ENCODE measurements at regions not wholly inside any gene's neighbourhood (a gene's known extent, or its start where the extent isn't known, plus 50 kb on each side); places are given as distances from the start of the nearest gene placed in this dataset.

- H2AK5ac ChIP-seq (ENCODE audit: insufficient read length, low read length): no peak overlapping the region
- Mint-ChIP-seq H3K4me1 (peaks cover 3 to 4% of the 10 kb centered on the region in 2 experiments; a peak in 2 of 4 replicates), H3K9me3 (no peaks in the 10 kb centered on the region), H3K27ac (no peak overlapping the region; a peak in 1 of 7 replicates), H3K4me3 (no peak overlapping the region), H3K27me3 (ENCODE audit: low read depth) (peaks cover 45% of the 10 kb centered on the region), H3K36me3 (ENCODE audit: insufficient read depth in 1 of 3, low read depth in 3 of 3) (no peaks in the 10 kb centered on the region)
- H2BK5ac ChIP-seq (ENCODE audit: insufficient read length, low read length): no peak overlapping the region
- H3K18ac ChIP-seq (ENCODE audit: insufficient read length, low read depth, low read length): no peak overlapping the region
- no peaks in the 10 kb centered on the region for H3K9me3 ChIP-seq (ENCODE audit: control insufficient read depth, low read depth, low read length)
- no peak overlapping the region for H3K4ac ChIP-seq (ENCODE audit: low read depth, low read length)
- no peaks in the 10 kb centered on the region for H3K79me2 ChIP-seq (ENCODE audit: insufficient read depth, low read length)
- no peak overlapping the region for H3K27ac ChIP-seq (ENCODE audit: insufficient read length, low read depth, low read length)
- H3K27me3 ChIP-seq (ENCODE audit: insufficient read depth, low read length): no peaks in the 10 kb centered on the region
- H2BK120ac ChIP-seq (ENCODE audit: low read depth, low read length, poor library complexity, severe bottlenecking): no peak overlapping the region
- H2BK20ac ChIP-seq (ENCODE audit: low read depth, low read length, poor library complexity, severe bottlenecking): no peak overlapping the region
- H2BK15ac ChIP-seq (ENCODE audit: low read depth, low read length): no peak overlapping the region
- no peak overlapping the region for H4K91ac ChIP-seq (ENCODE audit: insufficient read length, low read depth, low read length)
- no peak overlapping the region for H4K8ac ChIP-seq (replicated peaks; ENCODE audit: insufficient read length, low read depth, low read length)
- H3K4me2 ChIP-seq (ENCODE audit: insufficient read depth, insufficient read length, low read length): no peak overlapping the region
- H3K79me1 ChIP-seq (ENCODE audit: insufficient read depth, low read depth, low read length, poor library complexity, severe bottlenecking): no peaks in the 10 kb centered on the region
- no peak overlapping the region for H3K56ac ChIP-seq (ENCODE audit: insufficient read length, low read depth, low read length)
- no peak overlapping the region for H3K9ac ChIP-seq (ENCODE audit: extremely low read depth, insufficient read length, low read length)
- no peak overlapping the region for H3T11ph ChIP-seq (ENCODE audit: low read length)
- TF ChIP-seq CTCF (conservative IDR thresholded peaks at IDR 0.05): no peak
- no peak overlapping the region for H2AFZ ChIP-seq (ENCODE audit: low read length)
- no peak overlapping the region for H4K5ac ChIP-seq (ENCODE audit: insufficient read length, low read depth, low read length)
- H3K23me2 ChIP-seq (ENCODE audit: insufficient read length, low read depth, low read length, poor library complexity, severe bottlenecking): no peaks in the 10 kb centered on the region
- no peak overlapping the region for H3K14ac ChIP-seq (ENCODE audit: insufficient read depth, low read length)
- no peak for DNase-seq
- WGBS (ENCODE audit: extremely low coverage, insufficient read length, low lambda C conversion rate): no CpG with 5 or more reads among the region's 1 CpG
- H3K23ac ChIP-seq (ENCODE audit: insufficient read length, low read depth, low read length): no peak overlapping the region
- no peaks in the 10 kb centered on the region for H4K20me1 ChIP-seq (ENCODE audit: control insufficient read depth, insufficient read depth, insufficient read length)
- H2BK12ac ChIP-seq (ENCODE audit: insufficient read length, low read depth, low read length): no peak overlapping the region
- no peaks in the 10 kb centered on the region for H3K4me1 ChIP-seq (ENCODE audit: insufficient read depth, low read length)
Observed at GRCh38 chr20:59378396-59378795, 78.0 kb downstream of the EDN3 start.

Data from H9 (cell line).